Adrenal gland (tissue), 9 donors: ENCODE measurements at regions not wholly inside any gene's neighbourhood (a gene's known extent, or its start where the extent isn't known, plus 50 kb on each side); places are given as distances from the start of the nearest gene placed in this dataset.

Experiments used
- DNase-seq, 7 donors: peaks; one replicate each; pipeline ENCODE4 v3.0.0-alpha.2; 2019 to 2020
- H3K27ac ChIP-seq, 5 donors: fragments of 200-600 bp; sonication (generic) in 4 of 5; 1 replicate in 3 of 5; 2 replicates in 2 of 5; pipeline versions ENCODE4 v1.5.1 to v1.8.0; 2016 to 2020; ENCODE audit warnings: mild to moderate bottlenecking in 1 of 5
- H3K27me3 ChIP-seq: fragments of 200-600 bp; 2 replicates; pipeline ENCODE4 v1.8.0; 2021
- H3K36me3 ChIP-seq, 2 donors: fragments of 200-600 bp; replicated peaks in 1 of 2; 1 replicate in 1 of 2; 2 replicates in 1 of 2; pipeline versions ENCODE4 v1.5.1 to v1.8.0; 2018 to 2022
- H3K4me1 ChIP-seq, 2 donors: fragments of 200-600 bp; replicated peaks in 1 of 2; 1 replicate in 1 of 2; 2 replicates in 1 of 2; pipeline versions ENCODE4 v1.5.1 to v1.8.0; 2018 to 2021
- H3K4me3 ChIP-seq, 4 donors: fragments of 200-600 bp; sonication (generic) in 3 of 4; one replicate each; pipeline ENCODE4 v1.5.1; 2016 to 2018
- H3K9me3 ChIP-seq, 3 donors: fragments of 200-600 bp; sonication (generic) in 1 of 3; replicated peaks in 1 of 3; 1 replicate in 2 of 3; 2 replicates in 1 of 3; pipeline versions ENCODE4 v1.5.1 to v1.8.0; 2016 to 2021
- CTCF ChIP-seq, 6 experiments: fragments of 450-650 bp in 4 of 6; fragments of 200-600 bp in 2 of 6; sonication (generic) in 1 of 6; IDR thresholded peaks; 1 replicate in 5 of 6; 2 replicates in 1 of 6; pipeline versions ENCODE4 v1.5.1 to v1.8.0; 2016 to 2021; ENCODE audit warnings: antibody characterized with exemption in 6 of 6, mild to moderate bottlenecking in 2 of 6, moderate library complexity in 1 of 6
- POLR2A ChIP-seq, 2 donors: fragments of 450-650 bp; IDR thresholded peaks; one replicate each; pipeline ENCODE4 v1.6.1; 2017; ENCODE audit warnings: antibody characterized with exemption in 2 of 2, mild to moderate bottlenecking in 2 of 2, moderate library complexity in 1 of 2
- WGBS, 4 donors: extraction: QIAGEN DNeasy Blood & Tissue Kit in 2 of 4; methylation state at CpG; one replicate each; pipeline versions ENCODE4 v1.1.5 to v1.1.7; 2013 to 2017; 5-methylcytosine and 5-hydroxymethylcytosine counted together
- intact Hi-C, 2 donors: fragments of 100-400 bp; cut with DNase I; formaldehyde crosslinking; loops; one replicate each; pipeline versions ENCODE4 v1.14.1 to v1.15.0; 2022 to 2023
- donor health status: healthy with polysubstance abuse.
- donor health status: Bipolar disorder and iron deficiency.
- donor health status: DM: yes; HTN: yes; CAD: no.
- donor health status: DM: no; HTN: no; CAD: no.
- donor health status: DM: no; HTN: no; CAD: no.

DNA sequence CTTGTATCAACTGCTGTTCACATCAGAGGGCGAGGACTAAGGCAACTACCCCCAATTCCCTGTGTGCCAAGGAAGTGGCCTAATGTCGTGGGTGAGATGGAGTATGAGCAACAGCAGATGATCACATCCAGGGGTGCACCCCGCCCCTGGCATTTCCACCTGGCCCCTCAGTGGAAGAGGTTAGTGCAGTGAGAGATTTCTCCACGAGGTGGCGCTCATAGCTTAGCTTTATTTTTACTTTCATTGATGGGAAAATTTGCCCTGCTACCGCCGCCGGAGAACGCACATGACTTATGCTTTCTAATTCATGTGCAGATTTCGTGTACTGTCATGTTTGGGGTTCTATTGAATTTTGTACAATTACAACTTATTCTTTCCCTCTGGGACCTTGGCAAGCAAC, 470.6 kb upstream of the MEX3C start:
- no peak overlapping the region for H3K27ac ChIP-seq
- no peaks in the 10 kb centered on the region for H3K27me3 ChIP-seq
- no peak overlapping the region for H3K4me3 ChIP-seq
- 2 to 6% (median 5%) methylated on average over 8 to 10 of the region's 10 CpGs for WGBS, 4 donors
- peak; percentile 52 to 85 (median 68) for DNase-seq
- H3K9me3 ChIP-seq: no peaks in the 10 kb centered on the region
- no peak for TF ChIP-seq POLR2A (IDR thresholded peaks at IDR 0.05)
- peak; percentile 61 to 71 (median 70) for TF ChIP-seq CTCF (IDR thresholded peaks at IDR 0.05)
- no peaks in the 10 kb centered on the region for H3K4me1 ChIP-seq
- intact Hi-C loops: loop anchor here in 1 of 2 donors (10.0 kb wide), 1 partner anchor 1237 kb away; no protein-coding TSS in a partner anchor
- H3K36me3 ChIP-seq: no peaks in the 10 kb centered on the region

DNA sequence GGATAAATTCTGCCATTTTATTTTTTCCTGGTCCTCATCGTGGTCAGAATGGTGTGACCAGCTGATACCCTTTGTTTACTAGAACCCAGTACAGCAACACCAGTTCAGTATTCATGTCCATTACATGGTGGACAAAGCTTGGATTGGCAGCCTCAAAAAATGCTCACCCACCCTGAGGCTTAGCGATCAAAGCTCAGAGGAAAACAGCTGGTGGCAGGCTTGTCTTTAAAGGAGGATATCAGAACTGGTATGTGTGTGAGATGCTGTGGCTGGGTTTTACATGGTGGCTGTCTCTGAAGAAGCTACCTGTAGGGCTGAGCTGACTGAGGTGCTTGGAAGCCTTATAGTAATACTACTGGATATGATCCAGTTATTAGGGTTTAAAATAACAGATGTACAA, 471.1 kb upstream of the MEX3C start:
- no peak for DNase-seq
- no peaks in the 10 kb centered on the region for H3K36me3 ChIP-seq
- intact Hi-C loops: loop anchor here in 1 of 2 donors (10.0 kb wide), 1 partner anchor 1236 kb away; no protein-coding TSS in a partner anchor
- H3K4me3 ChIP-seq: no peak overlapping the region
- no peaks in the 10 kb centered on the region for H3K4me1 ChIP-seq
- H3K27me3 ChIP-seq: no peaks in the 10 kb centered on the region
- no peaks in the 10 kb centered on the region for H3K9me3 ChIP-seq
- no peak for TF ChIP-seq POLR2A (IDR thresholded peaks at IDR 0.05)
- WGBS, 4 donors: 41 to 72% (median 47%) methylated on average over 2 of the region's 2 CpGs
- no peak overlapping the region for H3K27ac ChIP-seq

GRCh38 chr18:51686590-51686989, 489.1 kb upstream of the MEX3C start:
- 33 to 44% (median 37%) methylated on average over 7 of the region's 7 CpGs for WGBS, 4 donors
- Histone ChIP-seq H3K4me3 (no peak overlapping the region), H3K27ac (no peak overlapping the region), H3K4me1 (no peaks in the 10 kb centered on the region), H3K36me3 (no peaks in the 10 kb centered on the region), H3K9me3 (no peaks in the 10 kb centered on the region), H3K27me3 (no peaks in the 10 kb centered on the region)
- TF ChIP-seq POLR2A (IDR thresholded peaks at IDR 0.05): no peak
- TF ChIP-seq CTCF (IDR thresholded peaks at IDR 0.05): no peak
- DNase-seq: no peak
- intact Hi-C loops: no loop called here

DNA sequence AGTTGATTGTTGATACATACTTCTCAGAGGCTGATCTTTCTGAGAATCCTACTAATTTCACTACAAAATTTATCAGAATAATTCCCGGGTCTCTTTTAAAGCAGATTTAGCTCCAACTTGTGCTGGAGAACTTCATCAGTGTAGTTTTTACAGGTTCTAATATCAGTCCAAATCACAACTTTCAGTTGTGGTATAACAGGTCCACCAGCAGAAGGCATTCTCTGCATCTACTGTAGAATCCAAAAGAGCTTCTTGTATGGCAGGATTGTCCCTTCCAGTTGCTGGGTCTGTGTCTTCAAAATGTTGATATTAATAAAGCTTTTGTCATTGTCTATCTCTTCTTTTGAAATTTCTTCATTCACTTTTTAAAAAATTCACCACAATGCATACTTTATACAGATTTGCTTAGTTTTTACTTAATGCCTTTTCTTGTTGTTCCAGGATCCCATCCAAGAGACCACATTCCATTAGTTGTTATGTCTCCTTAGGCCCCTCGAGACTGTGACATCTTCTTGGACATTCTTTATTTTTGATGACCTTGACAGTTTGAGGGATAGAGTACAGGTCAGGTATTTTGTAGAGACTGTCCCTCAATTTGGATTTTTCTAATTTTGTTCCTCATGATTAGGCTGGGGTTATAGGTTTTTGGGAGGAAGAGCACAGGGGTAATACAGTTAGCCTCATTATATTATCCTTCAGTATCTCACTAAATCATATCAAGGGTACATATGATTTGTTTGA, 490.5 kb upstream of the MEX3C start:
- WGBS, 4 donors: 43 to 64% (median 51%) methylated on average over 2 of the region's 2 CpGs
- Histone ChIP-seq H3K4me3 (no peak overlapping the region), H3K36me3 (no peaks in the 10 kb centered on the region), H3K27me3 (no peaks in the 10 kb centered on the region), H3K4me1 (no peaks in the 10 kb centered on the region), H3K9me3 (no peaks in the 10 kb centered on the region), H3K27ac (no peak overlapping the region)
- no peak for TF ChIP-seq POLR2A (IDR thresholded peaks at IDR 0.05)
- no peak for TF ChIP-seq CTCF (IDR thresholded peaks at IDR 0.05)
- no peak for DNase-seq
- intact Hi-C loops: no loop called here

- H3K27me3 ChIP-seq: no peaks in the 10 kb centered on the region
- H3K4me3 ChIP-seq: no peak overlapping the region
- no peaks in the 10 kb centered on the region for H3K4me1 ChIP-seq
- H3K36me3 ChIP-seq: no peaks in the 10 kb centered on the region
- DNase-seq: no peak
- WGBS, 4 donors: 62 to 82% (median 76%) methylated on average over 2 of the region's 2 CpGs
- intact Hi-C loops: no loop called here
- no peaks in the 10 kb centered on the region for H3K9me3 ChIP-seq
- no peak overlapping the region for H3K27ac ChIP-seq
- TF ChIP-seq POLR2A (IDR thresholded peaks at IDR 0.05) (no peak), CTCF (IDR thresholded peaks at IDR 0.05) (no peak)
Observed at GRCh38 chr18:51692612-51693011, 495.1 kb upstream of the MEX3C start.
